NT2/D1 (cell line): ENCODE measurements at regions not wholly inside any gene's neighbourhood (a gene's known extent, or its start where the extent isn't known, plus 50 kb on each side); places are given as distances from the start of the nearest gene placed in this dataset.

ENCODE experiments used
- DNase-seq: peaks from one replicate; pipeline ENCODE4 v3.0.0-alpha.2; 2011; ENCODE audit warnings: low read depth, low spot score
- H3K27me3 ChIP-seq: 2 replicates; pipeline ENCODE4 v1.6.0; 2011; ENCODE audit warnings: mild to moderate bottlenecking; ENCODE audit not compliant: insufficient read length, insufficient read depth
- H3K36me3 ChIP-seq: 2 replicates; pipeline ENCODE4 v1.6.1; 2011; ENCODE audit warnings: mild to moderate bottlenecking, low read length, mixed read lengths; ENCODE audit not compliant: insufficient read depth, insufficient read length
- H3K4me1 ChIP-seq: 2 replicates; pipeline ENCODE4 v1.5.1; 2011; ENCODE audit not compliant: insufficient read depth, insufficient read length
- H3K4me3 ChIP-seq: 2 replicates; pipeline ENCODE4 v1.5.1; 2011; ENCODE audit warnings: low read depth; ENCODE audit not compliant: insufficient read length
- H3K9ac ChIP-seq: 2 replicates; pipeline ENCODE4 v1.6.0; 2011; ENCODE audit warnings: low read depth; ENCODE audit not compliant: insufficient read length
- H3K9me3 ChIP-seq: 2 replicates; pipeline ENCODE4 v1.5.1; 2011; ENCODE audit warnings: mild to moderate bottlenecking, low read length; ENCODE audit not compliant: insufficient read depth
- SUZ12 ChIP-seq: IDR thresholded peaks from 2 replicates; pipeline ENCODE4 v1.6.1; 2011; ENCODE audit not compliant: insufficient read length, insufficient read depth; ENCODE audit errors: extremely low read depth
- YY1 ChIP-seq: IDR thresholded peaks from 2 replicates; pipeline ENCODE4 v1.6.1; 2011; ENCODE audit not compliant: insufficient read length, insufficient read depth
- ZNF274 ChIP-seq: IDR thresholded peaks from 2 replicates; pipeline ENCODE4 v1.6.1; 2011; ENCODE audit warnings: mild to moderate bottlenecking, low read depth, low read length

DNA sequence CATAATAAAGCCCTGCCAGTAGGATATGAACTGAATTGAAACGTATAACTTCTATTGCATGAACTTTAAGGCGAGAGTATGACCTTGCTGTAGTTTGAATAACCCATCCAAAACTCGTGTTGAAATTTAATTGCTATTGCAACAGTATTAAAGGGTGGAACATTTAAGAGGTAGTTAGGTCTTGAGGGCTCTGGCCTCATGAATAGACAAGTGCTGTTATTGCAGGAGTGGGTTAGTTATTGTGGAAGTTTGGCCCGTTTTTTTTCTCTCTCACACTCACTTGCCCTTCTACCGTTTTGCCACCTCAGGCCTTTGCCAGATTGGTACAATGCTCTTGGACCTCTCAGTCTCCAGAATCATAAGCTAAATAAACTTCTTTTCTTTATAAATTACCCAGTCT, 473.7 kb upstream of the SYT1 start:
- Histone ChIP-seq H3K9me3 (no peaks in the 10 kb centered on the region), H3K27me3 (no peaks in the 10 kb centered on the region), H3K4me3 (no peak overlapping the region), H3K9ac (no peak overlapping the region), H3K36me3 (no peaks in the 10 kb centered on the region), H3K4me1 (no peaks in the 10 kb centered on the region)
- DNase-seq = no peak
- TF ChIP-seq SUZ12 = no peak
- no peak for TF ChIP-seq ZNF274
- no peak for TF ChIP-seq YY1

DNA sequence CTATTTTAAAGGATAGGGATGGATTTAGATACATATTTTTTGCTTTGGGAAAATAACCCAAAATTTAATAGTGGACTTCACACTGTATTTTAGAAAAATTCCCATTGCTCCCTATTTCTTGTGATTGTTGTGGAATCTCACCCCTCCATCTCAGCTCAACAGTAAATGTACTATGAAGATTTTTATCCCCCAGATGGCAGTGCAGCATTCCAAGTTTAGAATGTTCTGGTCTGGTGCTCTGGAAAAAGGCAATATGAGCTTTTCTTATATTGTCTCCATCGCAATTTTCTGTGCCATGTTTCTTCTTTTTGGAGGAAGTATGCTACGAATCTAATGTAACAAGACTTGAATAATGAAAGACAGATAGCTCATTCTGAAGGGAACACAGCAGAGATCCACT, 471.7 kb upstream of the SYT1 start:
- Histone ChIP-seq H3K4me3 (no peak overlapping the region), H3K9ac (no peak overlapping the region), H3K4me1 (no peaks in the 10 kb centered on the region), H3K9me3 (no peaks in the 10 kb centered on the region), H3K27me3 (no peaks in the 10 kb centered on the region), H3K36me3 (no peaks in the 10 kb centered on the region)
- DNase-seq = no peak
- TF ChIP-seq YY1 = no peak
- TF ChIP-seq ZNF274 = no peak
- no peak for TF ChIP-seq SUZ12

DNA sequence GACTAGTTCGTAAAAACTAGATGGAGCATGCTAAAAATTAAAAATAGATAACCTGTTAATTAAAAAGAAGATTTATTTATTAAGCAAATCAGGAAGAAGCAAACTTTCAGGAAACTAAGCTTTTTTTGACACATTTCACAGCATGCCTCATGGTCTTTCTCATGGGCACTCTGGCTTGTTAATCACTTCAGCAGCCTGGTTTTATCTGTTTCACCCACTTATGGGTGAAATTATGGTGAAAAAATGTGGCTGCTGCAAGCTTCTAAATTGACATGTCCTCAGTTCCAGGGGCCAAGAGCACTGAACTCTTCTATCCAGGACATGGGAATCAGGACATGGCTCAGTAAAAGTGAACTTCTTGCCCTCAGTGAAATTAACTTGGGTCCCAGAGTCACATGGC, 468.6 kb upstream of the SYT1 start:
- Histone ChIP-seq H3K9ac (no peak overlapping the region), H3K9me3 (no peaks in the 10 kb centered on the region), H3K27me3 (no peaks in the 10 kb centered on the region), H3K4me3 (no peak overlapping the region), H3K36me3 (no peaks in the 10 kb centered on the region), H3K4me1 (no peaks in the 10 kb centered on the region)
- TF ChIP-seq SUZ12 (no peak), ZNF274 (no peak), YY1 (no peak)
- no peak for DNase-seq

DNA sequence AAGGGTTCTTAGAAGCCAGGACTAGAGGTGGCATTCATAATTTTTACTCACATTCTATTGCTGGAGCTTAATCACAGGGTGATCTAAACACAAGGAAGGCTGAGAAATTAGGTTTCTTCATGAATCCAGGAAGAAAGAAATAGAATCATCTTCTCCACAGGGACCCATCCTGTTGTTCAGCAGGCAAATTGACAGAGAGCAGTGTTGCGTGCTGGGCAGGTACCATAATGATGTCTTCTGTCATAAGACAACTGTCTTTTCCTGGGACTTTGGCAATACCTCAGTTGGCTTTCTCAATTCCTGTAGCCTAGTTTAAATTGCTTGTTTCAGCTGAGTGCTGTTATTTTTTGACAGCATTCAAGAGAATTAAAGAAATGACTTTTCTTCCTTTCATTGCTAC, 468.0 kb upstream of the SYT1 start:
- TF ChIP-seq ZNF274 (no peak), YY1 (no peak), SUZ12 (no peak)
- no peak overlapping the region for H3K4me3 ChIP-seq
- no peak for DNase-seq
- no peaks in the 10 kb centered on the region for H3K27me3 ChIP-seq
- no peak overlapping the region for H3K9ac ChIP-seq
- H3K36me3 ChIP-seq = no peaks in the 10 kb centered on the region
- no peaks in the 10 kb centered on the region for H3K9me3 ChIP-seq
- H3K4me1 ChIP-seq = no peaks in the 10 kb centered on the region

DNA sequence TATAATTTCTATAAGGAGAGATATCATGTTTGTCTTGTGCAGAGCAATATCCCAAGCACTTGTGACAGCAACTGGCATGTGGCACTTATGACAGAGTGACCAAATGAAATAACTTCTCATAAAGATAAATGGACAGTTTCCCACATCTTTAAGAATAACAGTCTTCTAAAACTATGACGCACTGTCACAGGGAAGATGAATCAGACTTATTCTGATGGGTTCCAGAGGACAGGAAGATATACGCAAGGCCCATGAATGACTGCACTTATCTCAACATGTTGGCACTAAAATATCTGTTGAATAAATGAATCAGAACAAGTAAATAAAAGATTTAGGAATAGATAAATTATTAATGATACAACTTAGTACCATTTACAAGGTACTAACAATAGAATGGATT, 465.8 kb upstream of the SYT1 start:
- no peak for DNase-seq
- Histone ChIP-seq H3K9me3 (no peaks in the 10 kb centered on the region), H3K4me3 (no peak overlapping the region), H3K4me1 (no peaks in the 10 kb centered on the region), H3K27me3 (no peaks in the 10 kb centered on the region), H3K36me3 (no peaks in the 10 kb centered on the region), H3K9ac (no peak overlapping the region)
- TF ChIP-seq SUZ12 = no peak
- TF ChIP-seq ZNF274 = no peak
- TF ChIP-seq YY1 = no peak

DNA sequence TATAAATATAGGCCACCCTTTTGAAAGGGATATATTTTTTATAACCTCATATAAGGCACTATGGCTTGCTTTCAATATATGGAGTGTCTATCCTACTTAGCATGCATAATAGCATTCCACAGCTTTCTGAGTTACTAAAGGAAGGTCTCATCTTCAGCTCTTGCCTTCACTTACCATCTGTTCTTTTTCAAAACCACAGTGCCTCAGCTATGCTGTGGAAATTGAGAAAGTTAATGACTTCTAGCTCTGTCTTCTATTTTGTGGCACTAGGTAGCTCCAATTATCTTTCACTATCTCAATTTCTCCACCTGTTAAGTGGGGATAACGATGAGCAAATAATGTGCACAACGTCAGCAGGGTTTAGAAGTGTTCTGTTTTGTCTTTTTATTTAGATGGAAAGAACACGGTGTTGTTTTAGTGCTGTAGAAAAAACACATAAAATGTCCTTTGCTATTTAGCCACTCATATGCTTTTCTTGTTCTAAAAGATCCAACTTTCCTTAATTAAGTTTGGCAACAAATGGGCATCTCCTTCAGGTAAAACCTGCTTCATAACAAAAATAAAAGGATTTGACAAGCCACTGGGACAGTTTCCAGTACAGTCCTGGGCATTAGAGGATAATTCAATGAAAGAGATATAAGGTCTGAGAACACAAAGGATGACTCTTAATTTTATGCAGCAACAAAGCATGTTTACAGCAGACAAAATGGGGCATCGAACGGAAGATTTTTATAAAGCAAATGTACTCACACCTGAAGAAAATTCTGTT, 462.0 kb upstream of the SYT1 start:
- no peaks in the 10 kb centered on the region for H3K27me3 ChIP-seq
- TF ChIP-seq ZNF274 = no peak
- TF ChIP-seq YY1 = no peak
- TF ChIP-seq SUZ12 = no peak
- DNase-seq = no peak
- no peak overlapping the region for H3K4me3 ChIP-seq
- no peaks in the 10 kb centered on the region for H3K4me1 ChIP-seq
- no peaks in the 10 kb centered on the region for H3K9me3 ChIP-seq
- no peak overlapping the region for H3K9ac ChIP-seq
- no peaks in the 10 kb centered on the region for H3K36me3 ChIP-seq

DNA sequence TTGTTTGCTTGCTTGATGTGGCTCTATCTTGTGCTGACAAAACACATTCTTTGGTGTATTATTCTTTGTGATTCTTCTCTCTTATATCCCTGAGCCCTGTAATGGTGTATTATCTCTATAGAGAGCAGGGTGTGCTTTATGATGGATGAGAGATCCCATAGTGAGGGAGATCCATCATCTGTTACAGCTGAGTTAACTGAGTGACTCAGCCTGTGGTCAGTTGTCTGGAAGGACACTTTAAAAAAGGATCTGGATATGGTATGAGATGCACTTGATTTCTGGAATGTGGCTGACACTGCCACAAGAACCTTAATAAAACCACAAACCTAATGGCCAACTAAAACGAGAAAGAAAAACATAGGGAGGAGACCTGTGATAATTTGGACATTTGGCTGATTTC, 461.4 kb upstream of the SYT1 start:
- Histone ChIP-seq H3K9me3 (no peaks in the 10 kb centered on the region), H3K4me3 (no peak overlapping the region), H3K36me3 (no peaks in the 10 kb centered on the region), H3K9ac (no peak overlapping the region), H3K4me1 (no peaks in the 10 kb centered on the region), H3K27me3 (no peaks in the 10 kb centered on the region)
- TF ChIP-seq SUZ12 = no peak
- no peak for TF ChIP-seq ZNF274
- no peak for TF ChIP-seq YY1
- no peak for DNase-seq

DNA sequence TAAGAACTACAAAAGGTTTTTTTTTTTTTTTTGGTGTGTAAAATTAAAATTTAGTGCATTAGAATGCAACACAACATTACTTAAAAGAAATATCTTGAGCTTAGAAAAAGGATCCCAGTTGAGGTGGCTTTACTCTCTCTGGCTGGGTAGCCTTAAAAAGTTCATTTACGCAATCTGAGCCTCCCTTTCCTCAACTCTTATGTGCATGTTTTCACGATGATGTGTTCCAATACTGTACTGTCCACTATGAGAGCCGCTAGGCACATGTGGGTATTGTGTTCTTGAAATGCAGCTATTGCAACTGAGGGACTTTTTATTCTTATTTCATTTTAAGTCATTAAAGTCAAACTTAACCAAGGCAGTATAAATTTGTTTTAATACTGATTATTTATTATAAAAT, 460.9 kb upstream of the SYT1 start:
- Histone ChIP-seq H3K4me3 (no peak overlapping the region), H3K9ac (no peak overlapping the region), H3K9me3 (no peaks in the 10 kb centered on the region), H3K4me1 (no peaks in the 10 kb centered on the region), H3K27me3 (no peaks in the 10 kb centered on the region), H3K36me3 (no peaks in the 10 kb centered on the region)
- TF ChIP-seq ZNF274 (no peak), YY1 (no peak), SUZ12 (no peak)
- DNase-seq = no peak
